Activated CD8-positive, alpha-beta T cell treated with anti-CD3 and anti-CD28 coated beads for 36 hours (primary cell): ENCODE measurements at regions not wholly inside any gene's neighbourhood (a gene's known extent, or its start where the extent isn't known, plus 50 kb on each side); places are given as distances from the start of the nearest gene placed in this dataset.

Experiments used
- ATAC-seq: fragments of 200-7000 bp; cut with Tn5 transposase; one replicate; pipeline ENCODE4 v1.10.0; 2021; ENCODE audit warnings: mild to moderate bottlenecking, moderate library complexity
- CTCF ChIA-PET: fragments of 350-600 bp; sonication (Branson Sonifier 250); formaldehyde crosslinking; loops from one replicate; lab custom pipeline; 2021; ENCODE audit warnings: antibody characterized with exemption; lab: Charles Lee
- POLR2A ChIA-PET: fragments of 350-600 bp; sonication (Branson Sonifier 250); formaldehyde crosslinking; loops from one replicate; lab custom pipeline; 2021; ENCODE audit warnings: antibody characterized with exemption; lab: Charles Lee
- DNase-seq: peaks from one replicate; pipeline ENCODE4 v3.0.0-alpha.2; 2020
- H3K27ac Mint-ChIP-seq: one replicate; pipeline ENCODE4 v1.8.0; 2021; ENCODE audit warnings: mild to moderate bottlenecking, mixed read lengths
- H3K27me3 Mint-ChIP-seq: one replicate; pipeline ENCODE4 v1.8.0; 2021; ENCODE audit warnings: mixed read lengths
- H3K36me3 Mint-ChIP-seq: one replicate; pipeline ENCODE4 v1.8.0; 2021; ENCODE audit warnings: low read depth, mixed read lengths
- H3K4me1 Mint-ChIP-seq: one replicate; pipeline ENCODE4 v1.8.0; 2021; ENCODE audit warnings: low read depth, mixed read lengths
- H3K4me3 Mint-ChIP-seq: one replicate; pipeline ENCODE4 v1.8.0; 2021; ENCODE audit warnings: mild to moderate bottlenecking, moderate library complexity, mixed read lengths
- H3K9me3 Mint-ChIP-seq: one replicate; pipeline ENCODE4 v1.8.0; 2021; ENCODE audit warnings: mixed read lengths
- CTCF ChIP-seq: fragments of 200-600 bp; IDR thresholded peaks from one replicate; pipeline ENCODE4 v1.8.0; 2022; ENCODE audit warnings: antibody characterized with exemption, mild to moderate bottlenecking
- intact Hi-C: fragments of 100-400 bp; cut with micrococcal nuclease; formaldehyde crosslinking; loops from one replicate; pipeline ENCODE4 v1.10.0; 2022

DNA sequence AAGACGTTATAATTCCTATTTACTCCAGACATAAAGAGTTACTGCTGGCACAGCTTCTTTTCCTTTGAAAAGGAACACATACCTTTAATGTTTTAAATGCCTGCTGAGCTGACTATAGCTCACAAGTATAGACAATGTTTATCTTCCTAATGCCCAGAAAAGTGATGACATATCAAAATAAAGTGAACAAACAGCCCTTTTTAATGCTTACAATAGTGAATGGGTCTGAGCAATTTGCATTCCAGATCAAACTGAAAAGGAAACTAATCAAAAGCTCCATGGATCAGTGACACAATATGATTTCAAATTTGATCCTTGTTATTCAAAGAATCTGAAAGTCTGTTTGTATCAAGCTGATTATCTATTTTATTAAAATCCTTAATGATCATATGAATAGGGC lies 233.6 kb upstream of the SEMA3E start:
- intact Hi-C loops = no loop called here
- CTCF ChIA-PET = no interaction called here
- POLR2A ChIA-PET = no interaction called here

GRCh38 chr7:83879063-83879462 lies 230.1 kb upstream of the SEMA3E start:
- CTCF ChIA-PET = no interaction called here

More for the DNA sequence above, 233.6 kb upstream of the SEMA3E start:
- ATAC-seq = no peak
- H3K4me1 Mint-ChIP-seq = no peaks in the 10 kb centered on the region
- no peak overlapping the region for H3K4me3 Mint-ChIP-seq
- no peak overlapping the region for H3K27ac Mint-ChIP-seq
- no peak for DNase-seq
- TF ChIP-seq CTCF = no peak
- H3K9me3 Mint-ChIP-seq = no peaks in the 10 kb centered on the region
- H3K36me3 Mint-ChIP-seq = no peaks in the 10 kb centered on the region
- H3K27me3 Mint-ChIP-seq = no peaks in the 10 kb centered on the region

DNA sequence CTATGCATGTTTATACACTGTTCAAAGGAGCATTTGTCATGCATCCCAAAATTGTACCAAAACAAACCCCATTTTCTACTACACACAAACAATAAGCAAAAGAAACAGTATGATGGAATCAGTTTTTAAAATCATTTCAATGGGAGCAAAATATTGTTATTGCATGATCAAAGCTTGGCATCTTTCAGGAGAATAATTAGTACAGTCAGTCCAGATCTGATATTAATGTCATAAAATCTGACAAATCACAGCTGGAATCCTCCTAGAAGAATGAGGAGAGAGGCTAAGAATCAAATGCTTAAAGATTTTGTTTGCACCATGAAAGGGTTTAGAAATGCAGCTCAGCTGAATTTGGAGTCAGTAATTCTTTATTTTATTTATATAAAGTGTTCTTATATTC lies 229.7 kb upstream of the SEMA3E start:
- no peak overlapping the region for H3K27ac Mint-ChIP-seq
- H3K9me3 Mint-ChIP-seq = no peaks in the 10 kb centered on the region
- H3K27me3 Mint-ChIP-seq = no peaks in the 10 kb centered on the region
- ATAC-seq = no peak
- H3K4me1 Mint-ChIP-seq = no peaks in the 10 kb centered on the region
- no peak for DNase-seq
- H3K36me3 Mint-ChIP-seq = no peaks in the 10 kb centered on the region
- ChIA-PET CTCF (no interaction called here), POLR2A (no interaction called here)
- no peak overlapping the region for H3K4me3 Mint-ChIP-seq
- intact Hi-C loops = no loop called here
- no peak for TF ChIP-seq CTCF

More at GRCh38 chr7:83879063-83879462, 230.1 kb upstream of the SEMA3E start:
- Mint-ChIP-seq H3K9me3 (no peaks in the 10 kb centered on the region), H3K27me3 (no peaks in the 10 kb centered on the region), H3K4me1 (no peaks in the 10 kb centered on the region), H3K4me3 (no peak overlapping the region), H3K36me3 (no peaks in the 10 kb centered on the region), H3K27ac (no peak overlapping the region)
- DNase-seq = no peak
- no peak for ATAC-seq
- POLR2A ChIA-PET = no interaction called here
- intact Hi-C loops = no loop called here
- TF ChIP-seq CTCF = no peak

DNA sequence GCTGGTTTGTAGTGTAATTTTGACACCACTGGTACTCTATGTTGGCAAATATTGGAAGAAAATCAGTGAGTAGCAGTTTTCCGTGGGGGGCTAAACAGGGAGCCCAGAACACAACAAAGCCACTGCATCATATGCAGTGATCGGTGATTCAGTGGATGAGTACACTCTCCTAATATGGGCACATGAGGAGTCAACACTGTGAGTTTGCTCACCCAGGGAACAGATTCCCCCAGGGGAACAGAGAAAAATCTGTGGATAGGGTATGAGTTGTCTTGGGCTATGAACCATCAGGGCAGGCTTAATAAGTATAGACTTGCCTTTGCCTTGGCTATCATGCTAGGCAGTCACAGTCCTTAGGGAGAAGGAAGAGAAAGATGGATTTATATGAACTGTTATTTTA lies 227.7 kb upstream of the SEMA3E start:
- H3K9me3 Mint-ChIP-seq = no peaks in the 10 kb centered on the region
- CTCF ChIA-PET = no interaction called here
- POLR2A ChIA-PET = no interaction called here

DNA sequence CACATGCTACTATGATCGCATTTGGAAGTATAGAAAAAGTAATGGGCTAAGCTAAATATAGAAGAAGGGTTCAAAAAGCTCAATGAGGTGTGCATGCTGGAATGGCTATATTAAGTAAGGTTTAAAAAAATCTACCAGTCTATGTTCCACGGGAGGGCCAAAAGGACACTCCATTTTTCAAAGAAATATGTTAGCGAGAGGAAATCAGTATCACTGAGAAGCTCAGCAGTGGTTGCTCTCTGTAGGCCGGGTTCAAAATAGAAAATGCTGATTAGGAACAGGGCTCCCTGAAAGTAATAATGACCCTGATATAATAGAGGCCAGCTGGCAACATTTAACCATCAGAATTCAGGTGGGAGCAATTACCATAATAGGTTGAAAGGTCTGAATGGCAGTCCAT lies 224.5 kb upstream of the SEMA3E start:
- POLR2A ChIA-PET = no interaction called here
- no peaks in the 10 kb centered on the region for H3K4me1 Mint-ChIP-seq
- no peaks in the 10 kb centered on the region for H3K36me3 Mint-ChIP-seq
- no peaks in the 10 kb centered on the region for H3K27me3 Mint-ChIP-seq
- CTCF ChIA-PET = no interaction called here
- no peak for ATAC-seq
- H3K4me3 Mint-ChIP-seq = no peak overlapping the region
- no peaks in the 10 kb centered on the region for H3K9me3 Mint-ChIP-seq
- TF ChIP-seq CTCF = no peak
- no peak for DNase-seq
- intact Hi-C loops = no loop called here
- no peak overlapping the region for H3K27ac Mint-ChIP-seq

More for the DNA sequence above, 227.7 kb upstream of the SEMA3E start:
- Mint-ChIP-seq H3K27ac (no peak overlapping the region), H3K27me3 (no peaks in the 10 kb centered on the region), H3K36me3 (no peaks in the 10 kb centered on the region), H3K4me1 (no peaks in the 10 kb centered on the region), H3K4me3 (no peak overlapping the region)
- no peak for ATAC-seq
- DNase-seq = no peak
- intact Hi-C loops = no loop called here
- TF ChIP-seq CTCF = no peak
